HCT116 (cell line): ENCODE measurements at regions not wholly inside any gene's neighbourhood (a gene's known extent, or its start where the extent isn't known, plus 50 kb on each side); places are given as distances from the start of the nearest gene placed in this dataset.

ENCODE experiments used
- ATAC-seq: fragments of 200-7000 bp; cut with Tn5 transposase; 2 replicates; pipeline ENCODE4 v1.9.1; 2020; ENCODE audit warnings: mild to moderate bottlenecking, moderate library complexity
- BruUV-seq: library from RNA; stranded (reverse); fragments of 400-500 nt; replicated peaks from 2 replicates; lab custom pipeline; 2021; lab: Mats Ljungman, UMichigan
- CTCF ChIA-PET: fragments of 300-600 bp; sonication (Branson Sonifier 250); formaldehyde crosslinking; loops from one replicate; lab custom pipeline; 2021; ENCODE audit warnings: antibody characterized with exemption; lab: Charles Lee
- POLR2A ChIA-PET: fragments of 300-600, 350-600 bp; sonication (Branson Sonifier 250); formaldehyde crosslinking; loops from one replicate; lab custom pipeline; 2021; ENCODE audit warnings: antibody characterized with exemption; lab: Charles Lee
- RAD21 ChIA-PET, 2 experiments: fragments of 300-600 bp; sonication (Branson Sonifier 250); formaldehyde crosslinking; loops; one replicate each; lab custom pipeline; 2023; ENCODE audit warnings: low total read pairs in 2 of 2; ENCODE audit not compliant: uncharacterized antibody in 2 of 2, unreplicated experiment in 2 of 2, low non-redundant PET in 1 of 2; lab: Charles Lee
- DNase-seq: peaks from one replicate; pipeline ENCODE4 v3.0.0-alpha.2; 2010; ENCODE audit warnings: low read depth, low spot score
- H2AFZ ChIP-seq: fragments of 200-600 bp; shearing (Covaris generic), sonication (generic); 2 replicates; pipeline ENCODE4 v1.6.1; 2017; ENCODE audit warnings: low read depth, mixed run types, mixed read lengths, antibody characterized with exemption, low read length; ENCODE audit not compliant: poor library complexity, severe bottlenecking
- H3K27ac ChIP-seq: 2 replicates; pipeline ENCODE4 v1.5.1; 2012; ENCODE audit warnings: low read depth, low read length
- H3K27me3 ChIP-seq: fragments of 200-600 bp; sonication (generic); 2 replicates; pipeline ENCODE4 v1.6.1; 2016; ENCODE audit warnings: mixed run types, low read length, mixed read lengths; ENCODE audit not compliant: insufficient read depth
- H3K36me3 ChIP-seq, 2 experiments: fragments of 200-500 bp in 1 of 2; fragments of 200-600 bp in 1 of 2; sonication (Bioruptor generic) in 1 of 2; sonication (generic) in 1 of 2; 2 replicates each; pipeline versions ENCODE4 v1.5.1 to v1.6.1; 2014 to 2016; ENCODE audit warnings: low read length in 2 of 2, inconsistent platforms in 1 of 2, mixed read lengths in 1 of 2, mixed run types in 1 of 2; ENCODE audit not compliant: insufficient read depth in 2 of 2, control insufficient read depth in 1 of 2
- H3K4me1 ChIP-seq, 2 experiments: fragments of 200-600 bp in 1 of 2; sonication (generic) in 1 of 2; 2 replicates each; pipeline versions ENCODE4 v1.5.1 to v1.6.1; 2012 to 2017; ENCODE audit warnings: low read length in 2 of 2, inconsistent platforms in 1 of 2, mild to moderate bottlenecking in 1 of 2, mixed read lengths in 1 of 2, mixed run types in 1 of 2, moderate library complexity in 1 of 2; ENCODE audit not compliant: insufficient read depth in 2 of 2, control insufficient read depth in 1 of 2
- H3K4me2 ChIP-seq: fragments of 200-600 bp; sonication (generic); 2 replicates; pipeline ENCODE4 v1.6.1; 2017; ENCODE audit warnings: mixed run types, low read length, mixed read lengths
- H3K4me3 ChIP-seq, 2 experiments: fragments of 200-600 bp in 1 of 2; sonication (generic) in 1 of 2; replicated peaks in 1 of 2; 2 replicates each; pipeline ENCODE4 v1.5.1; 2011 to 2016; ENCODE audit warnings: low read length in 2 of 2, control low read depth in 1 of 2, low read depth in 1 of 2, mild to moderate bottlenecking in 1 of 2, mixed read lengths in 1 of 2, mixed run types in 1 of 2
- H3K79me2 ChIP-seq: fragments of 200-600 bp; sonication (generic); 2 replicates; pipeline ENCODE4 v1.6.1; 2017; ENCODE audit warnings: mild to moderate bottlenecking, mixed run types, low read length, moderate library complexity, mixed read lengths; ENCODE audit not compliant: insufficient read depth
- H3K9ac ChIP-seq: fragments of 200-600 bp; sonication (generic); 2 replicates; pipeline ENCODE4 v1.6.1; 2016; ENCODE audit warnings: low read length, mixed read lengths
- H3K9me2 ChIP-seq: fragments of 200-600 bp; sonication (generic), shearing (Covaris generic); 2 replicates; pipeline ENCODE4 v1.6.1; 2017; ENCODE audit warnings: mixed run types, mild to moderate bottlenecking, moderate library complexity; ENCODE audit not compliant: insufficient read depth
- H3K9me3 ChIP-seq, 2 experiments: fragments of 200-500 bp in 1 of 2; fragments of 200-600 bp in 1 of 2; sonication (Bioruptor generic) in 1 of 2; sonication (generic) in 1 of 2; 2 replicates each; pipeline ENCODE4 v1.6.1; 2014 to 2017; ENCODE audit warnings: low read length in 2 of 2, mixed read lengths in 2 of 2, inconsistent platforms in 1 of 2, low read depth in 1 of 2, mild to moderate bottlenecking in 1 of 2, mixed run types in 1 of 2, moderate library complexity in 1 of 2; ENCODE audit not compliant: control insufficient read depth in 1 of 2, insufficient read depth in 1 of 2
- H4K20me1 ChIP-seq: fragments of 200-600 bp; sonication (generic), shearing (Covaris generic); 2 replicates; pipeline ENCODE4 v1.6.1; 2017; ENCODE audit warnings: mixed run types, mild to moderate bottlenecking, moderate library complexity; ENCODE audit not compliant: insufficient read depth
- ATF3 ChIP-seq: IDR thresholded peaks from 2 replicates; pipeline ENCODE4 v1.6.1; 2012
- CBX3 ChIP-seq: IDR thresholded peaks from 2 replicates; pipeline ENCODE4 v1.6.1; 2012; ENCODE audit warnings: low read depth
- CEBPB ChIP-seq: IDR thresholded peaks from 2 replicates; pipeline ENCODE4 v1.6.1; 2012; ENCODE audit warnings: low read depth
- CTCF ChIP-seq, 3 experiments: fragments of 200-600 bp in 1 of 3; sonication (generic) in 1 of 3; IDR thresholded peaks in 2 of 3; conservative IDR thresholded peaks in 1 of 3; 2 replicates each; pipeline ENCODE4 v1.5.1; 2012 to 2017; ENCODE audit warnings: low read depth in 2 of 3, low read length in 2 of 3, antibody characterized with exemption in 1 of 3, borderline replicate concordance in 1 of 3, control low read depth in 1 of 3, mild to moderate bottlenecking in 1 of 3, mixed read lengths in 1 of 3, mixed run types in 1 of 3, moderate library complexity in 1 of 3; ENCODE audit not compliant: insufficient read depth in 1 of 3
- EGR1 ChIP-seq: IDR thresholded peaks from 2 replicates; pipeline ENCODE4 v1.6.1; 2012; ENCODE audit warnings: low read depth
- ELF1 ChIP-seq: IDR thresholded peaks from 2 replicates; pipeline ENCODE4 v1.6.1; 2012; ENCODE audit warnings: low read depth, borderline replicate concordance
- EZH2 ChIP-seq: fragments of 200-600 bp; sonication (generic); IDR thresholded peaks from 2 replicates; pipeline ENCODE4 v1.6.1; 2017; ENCODE audit warnings: antibody characterized with exemption, mixed run types
- MAX ChIP-seq: IDR thresholded peaks from 2 replicates; pipeline ENCODE4 v1.6.1; 2012
- POLR2AphosphoS5 ChIP-seq: IDR thresholded peaks from 2 replicates; pipeline ENCODE4 v1.6.1; 2011; ENCODE audit warnings: mild to moderate bottlenecking, low read depth, low read length, moderate library complexity
- RAD21 ChIP-seq: IDR thresholded peaks from 2 replicates; pipeline ENCODE4 v1.6.1; 2012; ENCODE audit warnings: low read depth, mild to moderate bottlenecking
- REST ChIP-seq: IDR thresholded peaks from 2 replicates; pipeline ENCODE4 v1.6.1; 2012; ENCODE audit warnings: low read depth
- SRF ChIP-seq: IDR thresholded peaks from 2 replicates; pipeline ENCODE4 v1.6.1; 2012; ENCODE audit warnings: low read depth
- TCF7L2 ChIP-seq: IDR thresholded peaks from 2 replicates; pipeline ENCODE4 v1.7.0; 2011; ENCODE audit warnings: borderline replicate concordance, inconsistent platforms; ENCODE audit not compliant: insufficient read depth, insufficient read length; ENCODE audit errors: extremely low read depth
- YY1 ChIP-seq: IDR thresholded peaks from 2 replicates; pipeline ENCODE4 v1.6.1; 2011; ENCODE audit warnings: low read length, low read depth, moderate library complexity, mild to moderate bottlenecking; ENCODE audit not compliant: insufficient replicate concordance; ENCODE audit errors: extremely low read depth
- ZBTB33 ChIP-seq: IDR thresholded peaks from 2 replicates; pipeline ENCODE4 v1.6.1; 2011; ENCODE audit warnings: mild to moderate bottlenecking, low read length, moderate library complexity; ENCODE audit not compliant: insufficient replicate concordance; ENCODE audit errors: extremely low read depth
- intact Hi-C: fragments of 100-400 bp; cut with micrococcal nuclease; formaldehyde crosslinking; loops from 2 replicates; pipeline ENCODE4 v1.10.0; 2022

- no peak for ATAC-seq
- RAD21 ChIA-PET, result no interaction called here
- DNase-seq, result no peak
- H3K4me1 ChIP-seq, result no peaks in the 10 kb centered on the region
- no TSS peak for BruUV-seq
- H2AFZ ChIP-seq, result no peak overlapping the region
- CTCF ChIA-PET, result no interaction called here
- H3K36me3 ChIP-seq, result no peaks in the 10 kb centered on the region
- intact Hi-C loops, result no loop called here
- H3K4me2 ChIP-seq, result no peak overlapping the region
- no peaks in the 10 kb centered on the region for H4K20me1 ChIP-seq
- no peak overlapping the region for H3K4me3 ChIP-seq
- H3K9me2 ChIP-seq, result no peaks in the 10 kb centered on the region
- H3K9ac ChIP-seq, result no peak overlapping the region
- H3K27ac ChIP-seq, result no peak overlapping the region
- TF ChIP-seq ZBTB33, result no peak
- TF ChIP-seq ATF3, result no peak
- no peak for TF ChIP-seq MAX
- TF ChIP-seq SRF, result no peak
- TF ChIP-seq TCF7L2, result no peak
- TF ChIP-seq CTCF (IDR thresholded peaks at IDR 0.05 in 2 of 3, conservative IDR thresholded peaks at IDR 0.05 in 1 of 3; ENCODE audit: borderline replicate concordance in 1 of 3, insufficient read depth in 1 of 3, low read depth in 2 of 3, low read length in 2 of 3), result no peak
- no peak for TF ChIP-seq EGR1
- TF ChIP-seq ELF1, result no peak
- TF ChIP-seq YY1, result no peak
- no peak for TF ChIP-seq CEBPB
- no peak for TF ChIP-seq RAD21
- no peak for TF ChIP-seq REST
- no peak for TF ChIP-seq EZH2
- no peak for TF ChIP-seq CBX3
- TF ChIP-seq POLR2AphosphoS5, result no peak
- POLR2A ChIA-PET, result no interaction called here
- peaks cover 4 to 18% of the 10 kb centered on the region in 2 experiments; a peak in 2 of 4 replicates for H3K9me3 ChIP-seq
- no peaks in the 10 kb centered on the region for H3K27me3 ChIP-seq
- H3K79me2 ChIP-seq, result no peaks in the 10 kb centered on the region
Measured at GRCh38 chr9:119003882-119004617, 365.2 kb downstream of the BRINP1 start.
